Thyroid gland (tissue), 4 donors: ENCODE measurements at regions not wholly inside any gene's neighbourhood (a gene's known extent, or its start where the extent isn't known, plus 50 kb on each side); places are given as distances from the start of the nearest gene placed in this dataset.

Experiments used
- CTCF ChIP-seq, 6 experiments: fragments of 200-600 bp in 3 of 6; fragments of 450-650 bp in 3 of 6; sonication (generic) in 3 of 6; IDR thresholded peaks; one replicate each; pipeline ENCODE4 v1.5.1; 2016 to 2019; ENCODE audit warnings: antibody characterized with exemption in 6 of 6, mild to moderate bottlenecking in 2 of 6, inconsistent platforms in 1 of 6, moderate library complexity in 1 of 6
- POLR2A ChIP-seq, 2 donors: fragments of 450-650 bp; IDR thresholded peaks; one replicate each; pipeline ENCODE4 v1.6.1; 2017; ENCODE audit warnings: antibody characterized with exemption in 2 of 2, mild to moderate bottlenecking in 2 of 2, moderate library complexity in 1 of 2

GRCh38 chr11:33457948-33458347 is 200.8 kb downstream of the HIPK3 start:
- TF ChIP-seq CTCF (IDR thresholded peaks at IDR 0.05) (no peak), POLR2A (IDR thresholded peaks at IDR 0.05) (no peak)
